A549 (cell line): ENCODE measurements at regions not wholly inside any gene's neighbourhood (a gene's known extent, or its start where the extent isn't known, plus 50 kb on each side); places are given as distances from the start of the nearest gene placed in this dataset.

Experiments used
- CEBPB ChIP-seq, 2 experiments: fragments of >200 bp in 1 of 2; sonication (Bioruptor Twin) in 1 of 2; formaldehyde crosslinking in 1 of 2; IDR thresholded peaks; 2 replicates each; pipeline ENCODE4 v1.6.1; 2012 to 2016
- CHD2 ChIP-seq: fragments of 150-350 bp; IDR thresholded peaks from 2 replicates; pipeline ENCODE4 v1.6.1; 2014; ENCODE audit warnings: low read length; ENCODE audit not compliant: partially characterized antibody
- CTCF ChIP-seq: fragments of >200 bp; sonication (Bioruptor Twin); formaldehyde crosslinking; IDR thresholded peaks from 3 replicates; pipeline ENCODE4 v1.5.1; 2016
- EHMT2 ChIP-seq: fragments of 200-600 bp; sonication (generic); IDR thresholded peaks from 2 replicates; pipeline ENCODE4 v1.6.1; 2016; ENCODE audit warnings: antibody characterized with exemption, low read depth, mild to moderate bottlenecking, moderate library complexity
- FOSL2 ChIP-seq, 2 experiments: fragments of 450-650 bp in 1 of 2; fragments of >200 bp in 1 of 2; sonication (Bioruptor Twin) in 1 of 2; formaldehyde crosslinking; IDR thresholded peaks; 2 replicates each; pipeline versions ENCODE4 v1.5.0 to v1.6.1; 2016 to 2020; ENCODE audit warnings: mild to moderate bottlenecking in 1 of 2, moderate library complexity in 1 of 2
- HOXA7 ChIP-seq: fragments of 250-450 bp; sonication (Bioruptor Pico); IDR thresholded peaks from 2 replicates; pipeline ENCODE4 v1.5.0; 2020; ENCODE audit warnings: mild to moderate bottlenecking, moderate library complexity
- KDM1A ChIP-seq: fragments of 200-600 bp; sonication (generic); IDR thresholded peaks from 2 replicates; pipeline ENCODE4 v1.6.1; 2016; ENCODE audit warnings: low read depth, mild to moderate bottlenecking
- MYC ChIP-seq: IDR thresholded peaks from 2 replicates; pipeline ENCODE4 v1.6.1; 2012; ENCODE audit warnings: mild to moderate bottlenecking, inconsistent platforms, low read length, improper control_type of control experiment, borderline replicate concordance
- NR3C1 ChIP-seq: fragments of >200 bp; sonication (Bioruptor Twin); formaldehyde crosslinking; IDR thresholded peaks from 3 replicates; pipeline ENCODE4 v1.6.1; 2017
- PBX3 ChIP-seq: IDR thresholded peaks from 2 replicates; pipeline ENCODE4 v1.6.1; 2012
- POLR2A ChIP-seq: IDR thresholded peaks from 2 replicates; pipeline ENCODE4 v1.6.1; 2012; ENCODE audit warnings: mild to moderate bottlenecking, low read length
- RAD21 ChIP-seq, 2 experiments: fragments of >200 bp in 1 of 2; sonication (Bioruptor Twin) in 1 of 2; formaldehyde crosslinking in 1 of 2; IDR thresholded peaks in 1 of 2; conservative IDR thresholded peaks in 1 of 2; 2 replicates in 1 of 2; 3 replicates in 1 of 2; pipeline ENCODE4 v1.6.1; 2012 to 2018; ENCODE audit warnings: inconsistent platforms in 1 of 2
- RARB ChIP-seq: fragments of 250-450 bp; sonication (Bioruptor Pico); IDR thresholded peaks from 2 replicates; pipeline ENCODE4 v1.8.0; 2021; ENCODE audit warnings: mild to moderate bottlenecking, moderate library complexity
- REST ChIP-seq: fragments of 200-600 bp; sonication (generic); IDR thresholded peaks from 2 replicates; pipeline ENCODE4 v1.6.1; 2016; ENCODE audit warnings: antibody characterized with exemption, mild to moderate bottlenecking, moderate library complexity

GRCh38 chr7:24010495-24010894 lies 273.5 kb upstream of the NPY start:
- TF ChIP-seq CTCF (no peak), POLR2A (no peak), REST (no peak), MYC (no peak), EHMT2 (no peak), NR3C1 (no peak), PBX3 (no peak), RAD21 (conservative IDR thresholded peaks at IDR 0.05 in 1 of 2, IDR thresholded peaks at IDR 0.05 in 1 of 2) (no peak), CEBPB (IDR thresholded peaks at IDR 0.05) (no peak), KDM1A (no peak), HOXA7 (CRISPR knock-in tag) (no peak), CHD2 (no peak), RARB (CRISPR knock-in tag) (no peak), FOSL2 (IDR thresholded peaks at IDR 0.05) (no peak), FOSL2 (CRISPR knock-in tag; IDR thresholded peaks at IDR 0.05) (no peak)
